ENCODE measurements at regions not wholly inside any gene's neighbourhood (a gene's known extent, or its start where the extent isn't known, plus 50 kb on each side); places are given as distances from the start of the nearest gene placed in this dataset.

DNA sequence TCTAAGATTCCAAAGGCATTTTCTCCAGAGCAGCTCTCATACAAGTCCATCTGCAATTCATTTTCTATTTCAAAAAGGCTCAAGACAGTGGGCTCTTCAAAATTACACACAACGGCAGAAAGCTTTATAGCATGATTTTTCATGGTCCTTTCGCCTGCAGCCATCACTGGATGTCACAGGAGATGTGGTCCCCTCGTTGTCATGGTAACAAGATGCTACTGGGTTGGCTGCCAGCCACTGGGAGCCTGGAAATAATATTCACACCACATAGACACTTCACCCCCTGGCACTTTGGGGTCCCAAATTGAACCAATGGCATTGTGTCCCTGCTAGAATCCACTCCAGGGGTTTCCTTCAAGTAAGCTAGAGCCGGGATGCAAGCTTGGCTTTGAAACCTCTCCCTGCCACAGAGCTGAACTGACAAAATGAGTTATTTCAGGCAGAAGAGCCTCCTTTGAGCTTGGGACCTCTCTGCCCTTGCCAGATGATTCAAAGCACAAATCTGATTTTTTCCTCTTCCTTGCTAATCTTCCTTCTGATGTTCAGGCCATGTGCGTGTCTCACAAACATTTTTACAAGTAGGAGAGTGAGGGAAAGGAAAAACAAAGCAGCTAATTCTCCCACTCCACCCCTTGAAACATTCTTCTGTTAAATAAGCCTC is 512.6 kb upstream of the ADAMTS9 start:
- H3K4me1 ChIP-seq (ENCODE audit: control insufficient read depth in 3 of 3, insufficient read depth in 3 of 3, low read length in 3 of 3): no peaks in the 10 kb centered on the region
- H3K4me3 ChIP-seq (ENCODE audit: low read length in 3 of 3): no peak overlapping the region
- H3K27me3 ChIP-seq (ENCODE audit: control insufficient read depth in 3 of 3, insufficient read depth in 3 of 3, low read length in 3 of 3): no peaks in the 10 kb centered on the region
- no peak overlapping the region for H3K27ac ChIP-seq (ENCODE audit: low read depth, low read length)
- H3K36me3 ChIP-seq (ENCODE audit: control insufficient read depth in 3 of 3, insufficient read depth in 3 of 3, low read length in 3 of 3): no peaks in the 10 kb centered on the region
- no peak overlapping the region for H3K9ac ChIP-seq (ENCODE audit: low read depth in 1 of 3, low read length in 3 of 3)
- no peaks in the 10 kb centered on the region for H3K9me3 ChIP-seq (ENCODE audit: control insufficient read depth in 3 of 3, low read length in 3 of 3)

GRCh38 chr3:65196663-65197062 is 508.9 kb upstream of the ADAMTS9 start:
- Histone ChIP-seq H3K27me3 (ENCODE audit: control insufficient read depth in 3 of 3, insufficient read depth in 3 of 3, low read length in 3 of 3) (no peaks in the 10 kb centered on the region), H3K36me3 (ENCODE audit: control insufficient read depth in 3 of 3, insufficient read depth in 3 of 3, low read length in 3 of 3) (no peaks in the 10 kb centered on the region), H3K9ac (ENCODE audit: low read depth in 1 of 3, low read length in 3 of 3) (no peak overlapping the region), H3K9me3 (ENCODE audit: control insufficient read depth in 3 of 3, low read length in 3 of 3) (no peaks in the 10 kb centered on the region), H3K27ac (ENCODE audit: low read depth, low read length) (no peak overlapping the region), H3K4me1 (ENCODE audit: control insufficient read depth in 3 of 3, insufficient read depth in 3 of 3, low read length in 3 of 3) (no peaks in the 10 kb centered on the region), H3K4me3 (ENCODE audit: low read length in 3 of 3) (no peak overlapping the region)

GRCh38 chr3:65195211-65196006 is 507.6 kb upstream of the ADAMTS9 start:
- H3K27ac ChIP-seq (ENCODE audit: low read depth, low read length): no peak overlapping the region
- no peaks in the 10 kb centered on the region for H3K9me3 ChIP-seq (ENCODE audit: control insufficient read depth in 3 of 3, low read length in 3 of 3)
- H3K4me3 ChIP-seq (ENCODE audit: low read length in 3 of 3): no peak overlapping the region
- H3K4me1 ChIP-seq (ENCODE audit: control insufficient read depth in 3 of 3, insufficient read depth in 3 of 3, low read length in 3 of 3): no peaks in the 10 kb centered on the region
- no peaks in the 10 kb centered on the region for H3K36me3 ChIP-seq (ENCODE audit: control insufficient read depth in 3 of 3, insufficient read depth in 3 of 3, low read length in 3 of 3)
- H3K9ac ChIP-seq (ENCODE audit: low read depth in 1 of 3, low read length in 3 of 3): no peak overlapping the region
- H3K27me3 ChIP-seq (ENCODE audit: control insufficient read depth in 3 of 3, insufficient read depth in 3 of 3, low read length in 3 of 3): no peaks in the 10 kb centered on the region

DNA sequence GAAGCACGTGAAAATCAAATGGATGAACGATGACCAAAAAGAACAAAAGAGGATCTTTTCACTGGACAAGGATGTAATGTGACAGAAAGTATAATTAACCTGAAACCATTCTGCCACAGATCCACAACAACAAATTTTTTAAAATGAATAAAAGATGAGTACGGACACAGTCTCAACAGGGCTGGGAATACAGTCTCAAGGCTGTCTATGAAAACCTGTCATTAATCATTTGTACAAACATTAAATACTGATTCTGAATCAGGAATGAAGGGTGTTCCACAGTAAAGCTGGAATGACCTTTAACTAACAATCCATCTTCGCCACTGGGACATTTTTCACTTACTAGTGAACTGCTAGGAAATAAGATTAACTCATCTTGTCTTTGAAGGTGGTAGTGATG is 506.9 kb upstream of the ADAMTS9 start:
- Histone ChIP-seq H3K27me3 (ENCODE audit: control insufficient read depth in 3 of 3, insufficient read depth in 3 of 3, low read length in 3 of 3) (no peaks in the 10 kb centered on the region), H3K36me3 (ENCODE audit: control insufficient read depth in 3 of 3, insufficient read depth in 3 of 3, low read length in 3 of 3) (no peaks in the 10 kb centered on the region), H3K9me3 (ENCODE audit: control insufficient read depth in 3 of 3, low read length in 3 of 3) (no peaks in the 10 kb centered on the region), H3K4me1 (ENCODE audit: control insufficient read depth in 3 of 3, insufficient read depth in 3 of 3, low read length in 3 of 3) (no peaks in the 10 kb centered on the region), H3K9ac (ENCODE audit: low read depth in 1 of 3, low read length in 3 of 3) (no peak overlapping the region), H3K27ac (ENCODE audit: low read depth, low read length) (no peak overlapping the region), H3K4me3 (ENCODE audit: low read length in 3 of 3) (no peak overlapping the region)

DNA sequence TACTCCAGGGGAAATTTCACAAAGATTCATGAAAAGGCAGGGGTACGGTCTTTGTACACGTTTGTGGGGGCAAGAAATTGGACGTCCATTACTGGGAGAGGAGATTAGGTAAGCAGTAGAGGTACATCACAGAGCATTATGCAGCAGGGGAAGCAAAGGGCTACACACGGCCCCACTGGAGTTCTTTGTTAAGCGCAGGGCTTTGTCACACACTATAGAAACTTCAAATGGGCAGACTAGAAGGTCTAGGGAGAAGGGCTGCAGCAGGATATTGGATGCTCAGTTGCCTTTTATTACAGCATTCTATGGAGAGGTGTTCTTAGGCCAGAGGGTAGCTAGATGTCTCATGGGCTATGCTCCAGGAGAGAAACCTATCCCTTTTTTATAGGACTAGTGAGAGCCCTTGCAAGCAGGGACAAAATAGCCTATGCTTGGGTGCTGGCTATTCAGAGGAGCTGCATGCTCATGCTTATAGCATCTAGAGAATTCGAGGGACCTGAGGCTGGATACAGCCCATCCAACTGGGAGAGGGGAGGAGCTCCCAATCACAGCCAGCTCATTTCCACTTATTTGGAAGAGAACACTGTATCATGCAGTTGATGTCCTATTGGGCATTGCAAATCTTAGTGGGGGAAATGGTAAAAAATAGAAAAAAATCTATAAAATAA is 506.4 kb upstream of the ADAMTS9 start:
- Histone ChIP-seq H3K4me3 (ENCODE audit: low read length in 3 of 3) (no peak overlapping the region), H3K36me3 (ENCODE audit: control insufficient read depth in 3 of 3, insufficient read depth in 3 of 3, low read length in 3 of 3) (no peaks in the 10 kb centered on the region), H3K9me3 (ENCODE audit: control insufficient read depth in 3 of 3, low read length in 3 of 3) (no peaks in the 10 kb centered on the region), H3K27me3 (ENCODE audit: control insufficient read depth in 3 of 3, insufficient read depth in 3 of 3, low read length in 3 of 3) (no peaks in the 10 kb centered on the region), H3K27ac (ENCODE audit: low read depth, low read length) (no peak overlapping the region), H3K9ac (ENCODE audit: low read depth in 1 of 3, low read length in 3 of 3) (no peak overlapping the region), H3K4me1 (ENCODE audit: control insufficient read depth in 3 of 3, insufficient read depth in 3 of 3, low read length in 3 of 3) (no peaks in the 10 kb centered on the region)

GRCh38 chr3:65193531-65193930 is 505.7 kb upstream of the ADAMTS9 start:
- H3K9me3 ChIP-seq (ENCODE audit: control insufficient read depth in 3 of 3, low read length in 3 of 3): no peaks in the 10 kb centered on the region
- no peaks in the 10 kb centered on the region for H3K4me1 ChIP-seq (ENCODE audit: control insufficient read depth in 3 of 3, insufficient read depth in 3 of 3, low read length in 3 of 3)
- no peak overlapping the region for H3K9ac ChIP-seq (ENCODE audit: low read depth in 1 of 3, low read length in 3 of 3)
- no peaks in the 10 kb centered on the region for H3K27me3 ChIP-seq (ENCODE audit: control insufficient read depth in 3 of 3, insufficient read depth in 3 of 3, low read length in 3 of 3)
- no peak overlapping the region for H3K4me3 ChIP-seq (ENCODE audit: low read length in 3 of 3)
- no peaks in the 10 kb centered on the region for H3K36me3 ChIP-seq (ENCODE audit: control insufficient read depth in 3 of 3, insufficient read depth in 3 of 3, low read length in 3 of 3)
- no peak overlapping the region for H3K27ac ChIP-seq (ENCODE audit: low read depth, low read length)

DNA sequence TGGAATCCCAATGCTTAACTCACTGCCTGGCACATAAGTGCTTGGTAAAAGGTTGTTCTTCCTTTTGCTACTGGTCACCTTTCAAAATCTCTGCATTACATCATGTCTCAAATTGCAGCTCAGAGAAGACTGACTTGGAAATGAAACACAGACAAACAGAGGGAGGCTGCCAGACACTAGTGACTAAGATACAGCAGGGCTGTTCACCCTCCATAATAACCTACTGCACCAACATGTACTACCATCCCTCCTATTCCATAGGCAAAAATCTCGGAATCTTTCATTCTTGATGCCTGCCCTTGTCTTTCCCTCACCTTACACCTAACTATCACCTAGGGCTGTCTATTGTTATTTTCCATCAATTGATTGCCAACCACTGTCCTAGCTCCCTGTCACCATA is 502.3 kb upstream of the ADAMTS9 start:
- no peak overlapping the region for H3K27ac ChIP-seq (ENCODE audit: low read depth, low read length)
- no peak overlapping the region for H3K4me3 ChIP-seq (ENCODE audit: low read length in 3 of 3)
- H3K9ac ChIP-seq (ENCODE audit: low read depth in 1 of 3, low read length in 3 of 3): no peak overlapping the region

DNA sequence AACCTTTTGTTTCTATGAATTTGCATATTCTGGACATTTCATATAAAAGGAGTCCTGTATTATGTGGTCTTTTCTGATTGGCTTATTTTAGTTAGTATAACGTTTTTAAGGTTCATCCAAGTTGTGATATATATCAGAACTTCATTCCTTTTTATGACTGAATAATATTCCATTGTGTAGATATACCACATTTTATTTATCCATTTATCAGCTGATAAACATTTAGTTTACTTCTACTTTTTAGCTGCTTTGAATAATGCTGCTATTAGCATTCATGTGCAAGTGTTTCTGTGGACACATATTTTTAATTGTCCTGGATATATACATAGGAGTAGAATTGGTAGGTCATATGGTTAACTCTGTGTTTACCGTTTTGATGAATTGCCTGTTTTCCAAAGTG is 498.5 kb upstream of the ADAMTS9 start:
- H3K9ac ChIP-seq (ENCODE audit: low read depth in 1 of 3, low read length in 3 of 3): no peak overlapping the region
- H3K36me3 ChIP-seq (ENCODE audit: control insufficient read depth in 3 of 3, insufficient read depth in 3 of 3, low read length in 3 of 3): no peaks in the 10 kb centered on the region
- no peaks in the 10 kb centered on the region for H3K27me3 ChIP-seq (ENCODE audit: control insufficient read depth in 3 of 3, insufficient read depth in 3 of 3, low read length in 3 of 3)
- H3K9me3 ChIP-seq (ENCODE audit: control insufficient read depth in 3 of 3, low read length in 3 of 3): no peaks in the 10 kb centered on the region
- no peak overlapping the region for H3K27ac ChIP-seq (ENCODE audit: low read depth, low read length)
- no peak overlapping the region for H3K4me3 ChIP-seq (ENCODE audit: low read length in 3 of 3)
- peaks cover 0 to 2% (median 0%) of the 10 kb centered on the region in 3 donors for H3K4me1 ChIP-seq (ENCODE audit: control insufficient read depth in 3 of 3, insufficient read depth in 3 of 3, low read length in 3 of 3)

More for the DNA sequence above, 502.3 kb upstream of the ADAMTS9 start:
- H3K27me3 ChIP-seq (ENCODE audit: control insufficient read depth in 3 of 3, insufficient read depth in 3 of 3, low read length in 3 of 3): no peaks in the 10 kb centered on the region
- H3K36me3 ChIP-seq (ENCODE audit: control insufficient read depth in 3 of 3, insufficient read depth in 3 of 3, low read length in 3 of 3): no peaks in the 10 kb centered on the region
- no peaks in the 10 kb centered on the region for H3K4me1 ChIP-seq (ENCODE audit: control insufficient read depth in 3 of 3, insufficient read depth in 3 of 3, low read length in 3 of 3)
- H3K9me3 ChIP-seq (ENCODE audit: control insufficient read depth in 3 of 3, low read length in 3 of 3): no peaks in the 10 kb centered on the region

GRCh38 chr3:65182682-65183081 is 494.9 kb upstream of the ADAMTS9 start:
- Histone ChIP-seq H3K27ac (ENCODE audit: low read depth, low read length) (no peak overlapping the region), H3K27me3 (ENCODE audit: control insufficient read depth in 3 of 3, insufficient read depth in 3 of 3, low read length in 3 of 3) (no peaks in the 10 kb centered on the region), H3K4me1 (ENCODE audit: control insufficient read depth in 3 of 3, insufficient read depth in 3 of 3, low read length in 3 of 3) (peaks cover 0 to 2% (median 0%) of the 10 kb centered on the region in 3 donors), H3K9me3 (ENCODE audit: control insufficient read depth in 3 of 3, low read length in 3 of 3) (no peaks in the 10 kb centered on the region), H3K9ac (ENCODE audit: low read depth in 1 of 3, low read length in 3 of 3) (no peak overlapping the region), H3K4me3 (ENCODE audit: low read length in 3 of 3) (no peak overlapping the region), H3K36me3 (ENCODE audit: control insufficient read depth in 3 of 3, insufficient read depth in 3 of 3, low read length in 3 of 3) (no peaks in the 10 kb centered on the region)

- Histone ChIP-seq H3K4me3 (ENCODE audit: low read length in 3 of 3) (no peak overlapping the region), H3K9me3 (ENCODE audit: control insufficient read depth in 3 of 3, low read length in 3 of 3) (no peaks in the 10 kb centered on the region), H3K9ac (ENCODE audit: low read depth in 1 of 3, low read length in 3 of 3) (no peak overlapping the region), H3K27me3 (ENCODE audit: control insufficient read depth in 3 of 3, insufficient read depth in 3 of 3, low read length in 3 of 3) (no peaks in the 10 kb centered on the region), H3K36me3 (ENCODE audit: control insufficient read depth in 3 of 3, insufficient read depth in 3 of 3, low read length in 3 of 3) (no peaks in the 10 kb centered on the region), H3K27ac (ENCODE audit: low read depth, low read length) (no peak overlapping the region), H3K4me1 (ENCODE audit: control insufficient read depth in 3 of 3, insufficient read depth in 3 of 3, low read length in 3 of 3) (peaks cover 0 to 2% (median 0%) of the 10 kb centered on the region in 3 donors)
These were observed 494.3 kb upstream of the ADAMTS9 start for GRCh38 chr3:65182085-65182484.
